ENCODE measurements at regions not wholly inside any gene's neighbourhood (a gene's known extent, or its start where the extent isn't known, plus 50 kb on each side); places are given as distances from the start of the nearest gene placed in this dataset.

DNA sequence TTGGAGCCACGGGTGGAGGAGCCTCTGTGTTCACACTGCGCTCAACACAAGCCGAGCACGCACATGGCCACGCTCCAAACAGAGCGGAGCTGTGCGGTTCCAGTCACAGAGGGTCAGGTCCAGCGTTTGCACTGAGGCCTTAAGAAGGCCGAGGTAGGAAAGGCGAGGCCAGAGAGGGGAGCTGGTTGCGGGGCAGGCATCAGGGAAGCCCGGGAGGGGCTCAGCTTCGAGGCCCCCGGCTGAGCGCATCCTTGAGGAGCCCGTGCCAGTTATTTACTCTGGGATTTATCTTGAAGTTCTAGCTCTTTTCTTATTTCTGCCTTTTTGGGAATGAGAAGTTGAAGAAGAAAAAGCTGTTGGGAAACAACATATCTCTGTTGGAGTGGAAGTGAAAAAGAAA is 140.8 kb downstream of the IRX1 start:
- no peak for DNase-seq (ENCODE audit: low read depth)

DNA sequence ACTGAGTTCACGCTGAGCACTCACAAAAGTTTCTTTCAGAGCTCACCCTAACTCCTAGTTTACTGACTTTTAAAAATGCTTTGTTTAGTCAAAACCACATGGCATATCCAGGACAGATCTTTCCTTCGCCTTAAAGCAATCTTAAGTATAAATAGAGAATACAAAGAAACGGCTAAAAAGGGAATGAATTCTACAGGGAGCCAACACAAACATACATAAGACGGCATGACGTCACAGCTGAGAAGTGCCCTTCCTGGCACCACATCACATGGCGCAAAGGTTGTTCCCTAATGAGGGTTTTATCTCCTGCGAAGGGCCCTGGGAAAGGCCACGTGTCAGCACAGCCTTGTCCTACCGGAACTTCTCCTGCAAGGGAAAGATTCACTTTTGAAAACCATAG is 141.3 kb downstream of the IRX1 start:
- no peak for DNase-seq (ENCODE audit: low read depth)

DNA sequence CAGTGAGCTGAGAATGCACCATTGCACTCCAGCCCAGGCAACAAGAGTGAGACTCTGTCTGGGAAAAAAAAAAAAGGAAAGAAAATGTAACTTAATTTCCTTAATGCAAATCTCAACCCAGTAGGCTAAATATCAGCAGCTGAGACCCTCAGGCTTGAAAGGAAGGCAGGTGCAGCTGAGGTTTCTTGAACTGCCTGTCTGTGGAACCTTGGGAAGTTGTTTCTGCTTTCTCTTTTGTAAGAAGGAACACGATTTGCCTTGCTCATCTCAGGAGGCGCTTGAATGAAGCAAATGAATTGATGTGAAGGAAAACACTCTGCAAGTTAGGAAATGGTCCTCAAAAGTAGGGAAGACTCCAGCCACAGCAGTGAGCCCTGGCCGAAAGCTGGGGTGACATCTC is 143.3 kb downstream of the IRX1 start:
- no peak for DNase-seq (ENCODE audit: low read depth)

DNA sequence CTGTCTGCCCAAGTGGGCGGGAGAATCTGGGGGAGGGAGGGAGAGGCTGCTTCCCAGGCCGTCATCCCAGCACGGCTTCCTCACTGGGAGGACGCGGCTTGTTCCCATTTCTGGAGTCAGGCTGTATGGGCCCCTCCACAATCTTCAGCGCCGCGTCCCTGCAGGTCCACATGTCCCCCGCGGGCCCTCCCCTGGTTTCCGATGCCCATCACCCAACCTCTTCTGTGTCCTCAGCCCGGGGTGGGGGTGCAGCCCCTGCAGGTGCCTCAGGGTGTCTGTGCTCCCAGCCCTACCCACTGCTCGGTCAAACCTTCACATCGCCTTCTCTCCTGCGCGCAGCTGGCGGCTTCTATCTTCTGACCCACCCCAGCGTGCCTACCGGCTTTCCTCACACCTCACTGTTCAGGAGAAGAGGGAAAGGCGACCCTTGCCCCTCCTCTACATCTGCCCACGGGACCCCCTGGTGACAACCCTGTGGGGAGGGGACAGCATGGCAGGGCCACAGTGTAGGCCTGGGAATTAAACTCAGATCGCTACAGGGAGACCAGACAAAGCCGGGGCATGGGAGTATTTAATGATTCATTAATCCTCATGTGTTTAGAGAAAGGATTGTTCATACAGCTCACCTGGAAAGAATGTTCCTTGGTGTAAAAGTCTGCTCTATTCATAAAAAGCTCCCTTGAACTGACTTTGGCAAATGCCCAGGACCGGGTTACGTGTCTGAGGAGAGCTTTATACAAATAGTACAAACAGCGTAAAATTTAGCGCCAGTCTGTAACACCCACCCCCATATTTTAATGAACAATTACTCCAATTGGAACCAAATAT is 145.1 kb downstream of the IRX1 start:
- no peak for DNase-seq (ENCODE audit: low read depth)

DNA sequence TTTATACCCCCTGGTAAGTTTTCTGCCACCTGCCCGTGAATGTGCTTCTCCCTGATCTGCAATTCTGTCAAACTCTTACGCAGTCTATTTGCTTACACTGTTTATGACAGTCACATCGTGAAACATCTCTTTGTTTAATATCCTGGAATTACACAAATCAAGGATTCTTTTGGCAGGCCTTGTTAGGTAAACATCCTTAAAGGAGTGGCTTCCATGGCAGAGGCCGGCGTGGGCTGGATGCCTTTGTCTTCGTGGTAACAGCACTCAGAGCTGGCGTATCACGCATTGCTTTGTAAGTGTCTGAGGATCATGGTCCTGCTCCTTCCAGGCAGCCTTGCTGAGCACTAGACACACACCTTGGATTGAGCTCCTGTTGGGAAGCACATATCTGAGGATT is 145.7 kb downstream of the IRX1 start:
- DNase-seq (ENCODE audit: low read depth): no peak

DNA sequence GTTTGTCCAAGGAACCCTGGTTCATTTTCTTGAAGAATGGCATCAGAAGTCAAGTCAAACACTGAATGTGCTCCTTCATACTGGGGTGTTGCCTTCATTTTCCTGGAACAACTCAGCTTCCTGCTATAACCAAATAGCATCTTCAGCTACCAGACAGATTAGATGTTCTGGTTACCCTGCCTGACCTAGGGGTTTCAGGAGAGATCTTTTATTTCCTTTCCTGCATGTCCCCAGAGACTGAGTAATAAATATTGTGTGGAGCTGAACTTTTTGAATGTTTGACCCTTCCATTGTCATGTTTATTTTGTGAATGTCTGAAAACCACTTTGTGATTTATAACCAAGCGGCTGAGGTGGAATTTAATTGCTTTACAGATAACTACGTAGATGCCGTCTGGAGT is 147.1 kb downstream of the IRX1 start:
- DNase-seq (ENCODE audit: low read depth): no peak

DNA sequence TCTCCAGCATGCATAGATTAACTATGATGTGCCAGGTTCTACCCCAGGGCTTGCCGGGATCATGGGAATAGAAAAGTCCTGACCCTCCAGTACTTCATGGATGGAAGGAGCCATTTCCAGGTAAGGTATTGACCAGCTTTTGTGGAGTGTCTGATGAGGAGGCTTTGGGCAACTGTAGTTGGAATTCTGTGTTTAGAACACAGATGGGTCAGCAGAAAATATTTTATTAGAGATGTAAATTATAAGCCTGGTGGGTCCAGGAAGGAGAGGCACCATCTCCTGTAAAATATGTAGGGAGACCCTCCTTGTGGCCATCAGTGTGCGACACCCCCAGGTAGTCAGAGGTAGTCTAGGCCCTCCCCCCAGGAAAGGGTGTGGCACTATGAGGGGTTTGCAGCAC is 156.2 kb downstream of the IRX1 start:
- DNase-seq (ENCODE audit: low read depth): no peak

DNA sequence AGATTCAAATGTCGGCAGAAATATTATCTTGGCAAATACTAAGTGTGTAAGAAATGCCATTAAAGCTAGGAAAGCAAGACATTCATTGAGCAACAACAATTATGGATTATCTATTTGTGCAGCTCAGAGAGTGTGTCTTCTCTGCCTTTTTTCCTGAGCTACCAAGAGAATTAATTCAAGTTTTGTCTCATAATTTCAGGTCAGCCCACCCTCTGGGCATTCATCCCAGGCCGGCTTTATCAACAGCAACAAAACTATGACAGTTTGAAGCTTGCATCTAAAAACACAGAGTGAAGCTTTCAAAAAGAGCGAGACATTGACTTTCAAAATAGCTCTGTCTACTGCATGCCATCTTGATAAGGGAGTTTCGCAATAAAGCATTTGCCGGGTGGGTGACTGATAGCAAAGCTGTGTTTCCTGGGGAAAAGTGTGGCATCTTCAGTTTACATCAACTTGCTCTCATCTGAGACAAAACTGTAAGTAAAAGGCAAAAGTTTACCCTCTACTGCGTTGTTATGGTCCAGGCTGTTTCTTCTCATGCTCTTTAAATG is 182.4 kb downstream of the IRX1 start:
- no peak for DNase-seq (ENCODE audit: low read depth)

DNA sequence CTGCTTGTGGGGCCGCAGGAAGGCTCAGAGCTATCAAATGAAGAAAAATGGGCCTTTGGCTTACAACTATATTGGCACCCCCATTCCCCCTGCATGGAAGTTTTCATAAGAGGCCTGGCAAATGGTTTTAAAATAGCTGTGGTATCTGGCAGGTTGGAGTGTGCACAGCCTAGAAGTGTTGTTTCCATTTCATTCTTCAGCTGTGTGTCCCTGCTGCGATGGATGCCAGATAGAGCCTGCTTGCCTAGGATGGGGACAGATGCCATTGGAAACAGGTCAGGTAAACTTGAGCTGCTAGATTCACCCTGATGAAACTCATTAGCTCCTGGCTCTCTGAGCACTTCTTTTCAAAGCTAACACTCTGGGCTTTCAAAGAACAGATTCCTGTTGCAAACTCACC is 183.3 kb downstream of the IRX1 start:
- no peak for DNase-seq (ENCODE audit: low read depth)

DNA sequence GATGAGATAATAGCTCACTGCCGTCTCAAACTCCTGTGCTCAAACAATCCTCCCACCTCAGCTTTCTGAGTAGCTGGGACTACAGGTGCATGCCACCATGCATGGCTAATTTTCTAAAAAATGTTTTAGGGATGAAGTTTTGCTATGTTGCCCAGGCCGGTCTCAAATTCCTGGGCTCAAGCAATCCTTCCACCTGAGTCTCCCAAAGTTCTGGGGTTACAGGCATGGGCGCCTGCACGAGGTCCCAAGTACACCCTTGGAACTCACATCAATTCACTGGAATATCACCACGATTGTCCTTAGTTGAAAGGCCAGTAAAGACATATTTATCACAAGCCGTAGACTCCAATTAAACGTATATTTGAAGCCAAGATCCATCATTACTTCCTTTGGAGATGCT is 184.6 kb downstream of the IRX1 start:
- no peak for DNase-seq (ENCODE audit: low read depth)

DNA sequence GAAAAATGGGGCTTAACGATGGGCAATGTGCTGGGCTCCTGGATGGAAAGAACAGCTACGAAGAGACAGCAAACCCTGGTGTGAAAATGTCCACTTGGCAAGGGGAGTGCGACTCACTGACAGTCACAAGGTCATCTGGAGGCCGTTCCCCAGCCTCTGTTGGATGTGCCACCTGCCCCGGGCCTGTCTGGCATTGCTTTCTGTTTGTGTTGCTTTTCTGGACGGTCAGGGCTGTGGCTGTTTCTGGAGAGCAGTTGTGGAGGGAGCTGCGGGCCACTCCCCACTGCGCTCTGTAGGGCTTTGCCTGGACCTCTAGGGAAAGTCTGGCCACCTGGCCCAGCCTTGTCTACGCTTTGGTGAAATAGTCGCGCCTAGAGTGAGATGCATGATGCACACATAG is 185.3 kb downstream of the IRX1 start:
- DNase-seq (ENCODE audit: low read depth): no peak

DNA sequence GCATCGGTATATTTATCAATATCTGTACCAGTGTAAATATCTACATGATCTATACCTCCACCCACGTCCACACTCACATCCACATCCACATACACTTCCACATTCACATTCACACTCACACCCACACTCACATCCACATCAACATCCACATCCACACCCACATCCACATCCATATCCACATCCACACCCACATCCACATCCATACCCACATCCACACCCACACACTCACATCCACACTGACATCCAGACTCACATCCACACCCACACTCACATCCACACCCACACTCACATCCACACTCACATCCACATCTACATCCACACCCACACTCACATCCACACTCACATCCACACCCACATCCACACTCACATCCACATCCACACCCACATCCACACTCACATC is 189.2 kb downstream of the IRX1 start:
- no peak for DNase-seq (ENCODE audit: low read depth)

DNA sequence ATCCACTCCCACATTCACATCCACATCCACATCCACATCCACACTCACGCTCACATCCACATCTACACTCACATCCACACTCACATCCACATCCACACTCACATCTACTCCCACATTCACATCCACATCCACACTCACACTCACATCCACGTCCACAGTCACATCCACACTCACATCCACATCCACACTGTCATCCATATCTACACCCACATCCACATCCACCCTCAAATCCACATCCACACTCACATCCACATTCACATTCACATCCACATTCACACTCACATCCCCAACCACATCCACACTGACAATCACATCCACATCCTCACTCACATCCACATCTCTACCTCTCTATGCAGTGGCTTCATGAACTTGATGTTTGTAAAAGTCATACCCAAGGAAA is 190.5 kb downstream of the IRX1 start:
- DNase-seq (ENCODE audit: low read depth): no peak

DNA sequence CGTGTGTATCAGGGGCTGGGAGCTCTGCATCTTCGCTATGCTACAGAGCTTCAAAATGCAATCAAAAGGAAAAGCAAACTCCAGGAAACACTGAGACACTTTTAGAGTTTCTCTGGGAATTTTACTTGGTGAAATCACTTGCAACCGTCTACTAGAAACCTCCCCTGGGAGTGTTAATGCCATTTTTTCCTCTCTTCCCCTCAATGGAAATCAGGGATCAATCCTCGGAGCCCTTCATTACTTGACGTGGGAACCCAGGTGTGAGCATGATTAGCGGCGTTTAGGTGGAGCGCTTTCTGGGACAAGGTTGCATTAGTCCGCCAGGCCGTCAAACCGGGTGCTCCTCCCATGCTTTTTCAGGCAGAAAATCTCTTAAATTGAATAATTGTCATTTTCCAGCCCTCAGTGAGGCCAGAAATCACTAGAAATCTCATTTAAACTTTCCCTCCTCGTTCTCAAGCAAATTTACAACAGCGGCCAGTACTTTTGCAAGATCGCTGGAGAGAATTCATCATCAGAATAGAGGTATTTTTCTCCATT is 191.3 kb downstream of the IRX1 start:
- no peak for DNase-seq (ENCODE audit: low read depth)

DNA sequence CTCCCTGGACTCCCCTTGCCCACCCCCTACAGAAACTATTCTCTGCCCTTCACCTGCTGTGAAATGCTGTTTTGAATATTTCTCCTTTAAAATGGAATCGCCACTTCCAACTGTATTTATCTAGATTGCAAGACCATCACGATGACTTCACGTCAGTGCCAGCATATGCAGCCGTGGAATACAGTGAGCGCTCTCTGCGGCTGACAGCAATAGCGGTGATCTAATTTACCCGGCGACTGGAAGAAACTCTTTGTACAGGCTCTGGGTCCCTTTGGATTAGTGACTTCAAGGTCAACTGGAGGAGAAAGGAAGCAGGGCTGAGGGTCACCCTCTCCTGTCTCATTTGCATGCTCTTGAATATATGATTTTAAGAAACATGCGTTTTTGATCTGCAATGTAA is 192.0 kb downstream of the IRX1 start:
- DNase-seq (ENCODE audit: low read depth): no peak

DNA sequence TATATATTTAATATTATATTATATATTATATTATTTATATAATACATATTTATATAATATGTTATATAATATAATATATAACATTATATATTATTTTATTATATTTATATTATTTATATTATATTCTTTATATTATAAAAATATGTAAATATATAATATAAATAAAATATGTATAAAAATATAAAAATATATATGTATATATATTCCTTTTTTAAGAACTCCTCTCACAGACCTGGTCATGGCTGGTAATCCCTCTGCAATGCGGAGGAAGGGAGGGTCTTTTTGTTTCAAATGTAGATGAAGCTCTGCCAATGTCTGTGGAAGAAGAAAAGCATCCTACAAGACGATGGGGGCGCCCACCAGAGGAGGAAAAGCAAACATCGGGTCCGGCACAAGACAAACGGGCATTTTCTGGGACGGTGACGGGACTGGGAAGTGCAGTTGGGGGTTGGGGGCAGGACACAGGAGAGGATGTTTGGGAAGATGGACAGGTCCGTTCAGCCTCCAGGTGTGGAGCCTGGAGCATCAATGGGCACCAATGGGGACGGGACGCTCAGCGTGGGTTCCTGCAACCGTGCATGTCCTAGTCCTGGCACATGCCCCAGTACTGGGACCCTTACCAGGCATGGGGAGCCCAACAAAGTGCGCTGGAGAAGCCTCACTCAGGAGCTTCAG is 194.0 kb downstream of the IRX1 start:
- no peak for DNase-seq (ENCODE audit: low read depth)

DNA sequence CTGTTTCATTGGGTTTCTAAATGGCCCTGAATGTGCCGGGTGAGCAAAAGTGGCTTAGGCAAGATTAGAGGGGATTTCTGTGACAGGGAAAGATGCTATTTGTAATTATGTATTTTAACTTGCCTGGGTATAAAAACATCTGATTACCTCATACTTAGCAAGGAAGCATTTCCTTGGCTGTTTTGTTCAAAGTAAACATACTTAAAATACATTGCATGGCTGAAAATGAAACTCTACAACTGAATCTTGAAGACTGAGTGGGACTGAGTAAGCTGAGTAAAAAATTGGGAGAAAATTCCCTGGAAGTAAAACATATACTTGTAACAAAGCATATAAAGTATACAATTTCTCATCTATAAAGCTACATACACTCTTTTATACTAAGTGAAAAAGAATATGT is 197.5 kb downstream of the IRX1 start:
- DNase-seq (ENCODE audit: low read depth): no peak

DNA sequence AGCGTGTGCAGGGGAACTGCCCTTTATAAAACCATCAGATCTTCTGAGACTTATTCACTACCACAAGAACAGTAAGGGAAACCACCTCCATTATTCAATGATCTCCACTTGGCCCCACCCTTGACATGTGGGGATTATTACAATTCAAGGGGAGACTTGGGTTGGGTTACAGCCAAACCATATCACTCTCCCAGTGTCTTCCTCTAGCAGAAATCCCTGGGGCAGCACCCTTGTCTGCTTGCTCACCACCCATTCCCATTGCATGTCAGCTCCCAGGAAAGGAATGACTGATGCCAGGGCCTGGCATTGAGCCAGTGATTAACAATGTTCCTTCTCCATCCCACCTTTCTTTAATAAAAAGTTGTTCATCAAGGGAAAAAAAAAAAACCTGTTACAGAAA is 199.0 kb downstream of the IRX1 start:
- DNase-seq (ENCODE audit: low read depth): no peak

DNA sequence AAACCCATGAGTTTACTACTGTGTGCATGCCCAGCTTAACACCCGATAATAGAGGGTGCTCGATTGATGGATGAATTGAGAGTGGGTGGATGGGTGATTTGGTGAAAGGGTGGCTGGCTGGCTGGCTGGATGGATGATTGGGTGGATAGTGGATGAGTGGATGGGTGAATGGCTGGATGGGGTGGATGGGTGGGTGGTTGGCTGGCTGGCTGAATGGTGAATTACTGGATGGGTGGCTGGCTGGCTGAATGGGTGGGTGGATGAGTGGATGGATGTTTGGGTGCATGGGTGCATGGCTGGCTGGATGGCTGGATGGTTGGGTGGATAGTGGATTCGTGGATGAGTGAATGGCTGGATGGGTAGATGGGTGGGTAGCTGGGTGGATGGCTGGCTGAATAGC is 201.1 kb downstream of the IRX1 start:
- DNase-seq (ENCODE audit: low read depth): no peak

DNA sequence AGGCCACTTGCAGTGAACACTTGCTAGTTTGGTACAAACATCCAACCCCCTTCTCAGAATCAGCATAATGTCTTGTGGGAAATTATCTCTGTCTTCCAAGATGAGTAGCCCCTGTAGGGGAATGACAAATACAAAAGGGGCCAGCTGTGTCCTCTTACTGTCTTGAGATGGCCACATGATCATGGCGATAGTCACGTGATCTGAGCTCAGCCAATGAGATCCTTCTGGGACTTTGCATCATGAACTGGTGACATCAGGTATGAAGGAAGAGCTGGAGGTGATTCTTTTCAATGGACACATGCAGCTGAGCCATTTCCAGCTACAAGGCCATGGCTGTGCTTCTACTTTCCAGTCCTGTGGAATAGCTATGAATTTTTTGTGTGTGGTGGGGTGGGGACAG is 206.3 kb downstream of the IRX1 start:
- DNase-seq (ENCODE audit: low read depth): no peak

DNA sequence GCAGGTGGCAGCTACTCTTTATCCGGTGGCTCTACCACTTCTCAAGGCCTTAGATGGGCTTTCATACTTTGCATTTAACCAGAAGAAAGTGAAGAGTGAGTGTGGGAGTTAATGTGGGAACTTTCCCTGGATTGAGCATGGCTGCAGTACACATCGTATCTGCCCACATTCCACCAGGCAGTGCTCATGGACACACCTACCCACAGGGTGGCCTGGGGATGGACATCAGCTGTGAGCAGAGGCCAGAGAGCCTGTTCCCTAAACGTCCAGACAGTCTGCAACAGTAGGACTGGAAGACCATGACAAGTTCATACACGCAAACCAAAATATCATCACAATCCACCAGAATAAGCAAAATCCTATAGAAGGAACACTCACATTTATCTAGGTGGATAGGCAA is 213.8 kb downstream of the IRX1 start:
- no peak for DNase-seq (ENCODE audit: low read depth)

DNA sequence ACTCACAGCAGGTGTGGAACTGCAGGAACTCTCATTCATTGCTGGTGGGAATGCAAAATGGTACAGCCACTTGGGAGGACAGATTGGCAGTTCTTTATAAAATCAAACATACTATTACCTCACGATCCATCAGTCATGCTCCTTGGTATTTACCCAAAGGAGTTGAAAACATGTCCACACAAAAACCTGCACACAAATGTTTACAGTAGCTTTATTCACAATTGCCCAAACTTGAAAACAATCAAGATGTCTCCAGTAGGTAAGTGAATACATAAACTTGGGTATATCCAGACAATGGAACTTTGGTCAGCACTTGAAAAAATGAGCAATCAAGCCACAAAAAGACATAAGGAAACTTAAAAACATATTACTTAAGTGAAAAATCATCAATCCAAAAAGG is 215.5 kb downstream of the IRX1 start:
- no peak for DNase-seq (ENCODE audit: low read depth)

DNA sequence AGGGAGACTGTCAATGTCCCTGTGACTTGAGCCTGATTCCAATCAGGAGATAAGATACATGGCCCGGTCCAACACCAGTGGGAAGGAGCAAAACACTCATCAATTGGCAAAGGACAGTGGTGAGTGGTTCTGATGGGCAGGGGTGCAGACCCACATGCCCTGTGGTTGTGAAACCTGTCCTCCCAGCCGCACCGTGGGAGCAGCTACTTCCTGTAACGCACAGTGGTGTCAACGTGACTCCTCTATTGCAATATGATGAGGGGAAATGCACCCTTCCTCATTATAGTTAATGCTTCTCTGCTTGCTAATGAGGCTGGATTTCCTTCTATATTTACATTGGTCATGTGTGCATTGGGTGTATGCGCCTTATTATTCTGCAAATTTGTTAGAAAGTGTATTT is 223.0 kb downstream of the IRX1 start:
- DNase-seq (ENCODE audit: low read depth): no peak

All from LHCN-M2 (cell line).